Loucy (cell line): ENCODE measurements at regions not wholly inside any gene's neighbourhood (a gene's known extent, or its start where the extent isn't known, plus 50 kb on each side); places are given as distances from the start of the nearest gene placed in this dataset.

Source experiments
- EZH2phosphoT487 ChIP-seq: fragments of 200-600 bp; IDR thresholded peaks from 2 replicates; pipeline ENCODE4 v1.6.1; 2018; ENCODE audit warnings: antibody characterized with exemption, mild to moderate bottlenecking, moderate library complexity, borderline replicate concordance
- TF ChIP-seq, protein P1 (sequence below): fragments of 200-600 bp; sonication (generic); conservative IDR thresholded peaks from 2 replicates; pipeline ENCODE4 v1.5.1; 2014; ENCODE audit warnings: mild to moderate bottlenecking, antibody characterized with exemption, low read length

DNA sequence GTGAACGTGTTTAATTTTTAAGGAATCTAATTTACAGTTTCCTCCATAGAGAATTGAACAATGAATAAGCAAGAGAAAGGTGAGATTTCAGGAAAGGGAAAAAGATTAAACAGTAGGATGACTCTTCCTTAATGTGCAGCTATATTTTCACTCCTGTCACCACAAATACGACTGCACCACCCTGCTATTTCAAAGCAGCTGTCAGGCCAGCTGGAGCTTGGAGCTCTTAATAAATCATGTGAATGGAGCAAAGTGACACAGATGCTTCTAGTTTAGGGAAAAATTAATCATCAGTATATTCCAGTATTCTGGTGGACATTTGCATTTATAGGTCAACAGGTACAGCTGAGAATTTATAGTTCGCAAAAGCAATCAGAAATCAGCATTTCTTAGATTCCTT lies 56.5 kb upstream of the PKIB start:
- TF ChIP-seq, protein P1, sequence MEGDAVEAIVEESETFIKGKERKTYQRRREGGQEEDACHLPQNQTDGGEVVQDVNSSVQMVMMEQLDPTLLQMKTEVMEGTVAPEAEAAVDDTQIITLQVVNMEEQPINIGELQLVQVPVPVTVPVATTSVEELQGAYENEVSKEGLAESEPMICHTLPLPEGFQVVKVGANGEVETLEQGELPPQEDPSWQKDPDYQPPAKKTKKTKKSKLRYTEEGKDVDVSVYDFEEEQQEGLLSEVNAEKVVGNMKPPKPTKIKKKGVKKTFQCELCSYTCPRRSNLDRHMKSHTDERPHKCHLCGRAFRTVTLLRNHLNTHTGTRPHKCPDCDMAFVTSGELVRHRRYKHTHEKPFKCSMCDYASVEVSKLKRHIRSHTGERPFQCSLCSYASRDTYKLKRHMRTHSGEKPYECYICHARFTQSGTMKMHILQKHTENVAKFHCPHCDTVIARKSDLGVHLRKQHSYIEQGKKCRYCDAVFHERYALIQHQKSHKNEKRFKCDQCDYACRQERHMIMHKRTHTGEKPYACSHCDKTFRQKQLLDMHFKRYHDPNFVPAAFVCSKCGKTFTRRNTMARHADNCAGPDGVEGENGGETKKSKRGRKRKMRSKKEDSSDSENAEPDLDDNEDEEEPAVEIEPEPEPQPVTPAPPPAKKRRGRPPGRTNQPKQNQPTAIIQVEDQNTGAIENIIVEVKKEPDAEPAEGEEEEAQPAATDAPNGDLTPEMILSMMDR: no peak
- TF ChIP-seq EZH2phosphoT487: no peak
